Astrocyte of the cerebellum (primary cell): ENCODE measurements at regions not wholly inside any gene's neighbourhood (a gene's known extent, or its start where the extent isn't known, plus 50 kb on each side); places are given as distances from the start of the nearest gene placed in this dataset.

Experiments used
- DNase-seq: peaks from one replicate; pipeline ENCODE4 v3.0.0-alpha.2; 2011; ENCODE audit warnings: low read depth
- H3K4me3 ChIP-seq: 2 replicates; pipeline ENCODE4 v1.5.1; 2011; ENCODE audit warnings: mild to moderate bottlenecking, low read depth, low read length, moderate library complexity
- CTCF ChIP-seq: IDR thresholded peaks from 2 replicates; pipeline ENCODE4 v1.5.1; 2012; ENCODE audit warnings: low read length, low read depth, moderate library complexity, mild to moderate bottlenecking; ENCODE audit errors: missing control alignments
- in situ Hi-C: cut with HindIII; loops from 2 replicates; pipeline ENCODE4 v1.10.0; 2017; ENCODE audit warnings: low sequenced_read_pairs

- H3K4me3 ChIP-seq = no peak overlapping the region
- in situ Hi-C loops = no loop called here
- DNase-seq = no peak
- TF ChIP-seq CTCF = no peak
Observed at GRCh38 chr7:69032848-69033247, 565.4 kb upstream of the AUTS2 start.

GRCh38 chr7:69035826-69036225 is 562.4 kb upstream of the AUTS2 start:
- in situ Hi-C loops = no loop called here
- TF ChIP-seq CTCF = no peak
- DNase-seq = no peak
- H3K4me3 ChIP-seq = no peak overlapping the region

DNA sequence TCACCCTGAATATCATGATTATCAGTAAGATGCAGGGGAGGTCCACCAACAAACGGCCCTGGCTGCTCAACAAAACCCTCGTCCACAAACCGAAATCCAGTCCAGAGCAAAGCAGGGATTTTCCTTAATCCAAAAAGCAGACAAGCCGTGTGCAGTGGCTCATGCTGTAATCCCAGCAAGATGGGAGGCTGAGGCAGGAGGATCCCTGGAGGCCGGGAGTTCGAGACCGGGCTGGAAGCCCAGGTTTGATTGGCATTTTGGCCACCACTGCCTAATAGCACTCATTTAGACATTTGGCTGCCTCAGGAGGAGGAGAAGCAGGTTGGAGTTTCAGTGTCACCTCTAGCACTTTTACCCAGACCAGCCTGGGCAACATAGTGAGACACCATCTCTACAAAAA is 562.0 kb upstream of the AUTS2 start:
- TF ChIP-seq CTCF = no peak
- in situ Hi-C loops = no loop called here
- no peak overlapping the region for H3K4me3 ChIP-seq
- DNase-seq = no peak

DNA sequence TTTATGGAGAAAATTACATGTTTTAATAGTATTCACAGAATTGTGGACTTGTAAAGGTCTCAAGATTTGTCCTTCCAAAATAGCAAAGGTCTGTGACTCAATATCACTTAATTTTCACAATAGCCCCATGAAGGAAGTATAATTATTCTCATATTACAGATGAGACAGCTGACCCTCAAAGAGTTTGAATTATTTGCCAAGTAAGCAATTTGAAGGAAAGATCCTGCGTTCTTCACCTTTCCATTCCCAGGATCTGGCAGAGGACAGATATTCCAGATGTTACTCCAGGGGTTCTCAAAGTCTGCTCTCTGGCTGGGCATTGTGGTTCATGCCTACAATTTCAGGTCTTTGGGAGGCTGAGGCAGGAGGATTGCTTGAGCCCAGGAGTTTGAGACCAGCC is 559.4 kb upstream of the AUTS2 start:
- in situ Hi-C loops = no loop called here
- no peak for DNase-seq
- no peak for TF ChIP-seq CTCF
- H3K4me3 ChIP-seq = no peak overlapping the region

DNA sequence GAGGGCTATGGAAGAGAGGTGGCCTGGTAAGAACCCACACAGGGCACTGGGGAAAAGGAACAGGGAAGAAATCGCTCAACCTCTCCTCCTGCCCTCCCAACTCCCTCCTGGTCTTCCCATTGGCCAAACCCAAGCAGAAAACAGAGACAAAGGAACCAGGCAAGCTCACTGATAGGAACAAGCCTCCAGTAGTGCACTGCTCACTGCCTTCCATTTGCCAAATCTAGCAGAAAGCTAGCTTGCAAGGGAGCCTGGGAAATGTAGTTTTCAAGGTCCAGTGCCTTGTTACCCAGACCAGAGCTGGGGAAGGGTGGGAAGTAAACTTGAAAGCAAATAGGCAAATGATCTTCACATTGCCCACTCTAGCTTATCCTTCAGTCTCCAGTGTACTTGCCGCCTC is 556.1 kb upstream of the AUTS2 start:
- H3K4me3 ChIP-seq = no peak overlapping the region
- in situ Hi-C loops = no loop called here
- no peak for TF ChIP-seq CTCF
- DNase-seq = no peak

- H3K4me3 ChIP-seq = no peak overlapping the region
- TF ChIP-seq CTCF = no peak
- in situ Hi-C loops = no loop called here
- no peak for DNase-seq
Observed at GRCh38 chr7:69047151-69047754, 551.0 kb upstream of the AUTS2 start.

- no peak for TF ChIP-seq CTCF
- in situ Hi-C loops = no loop called here
- H3K4me3 ChIP-seq = no peak overlapping the region
- DNase-seq = no peak
Observed at GRCh38 chr7:69049326-69049725, 548.9 kb upstream of the AUTS2 start.
